ENCODE measurements at regions not wholly inside any gene's neighbourhood (a gene's known extent, or its start where the extent isn't known, plus 50 kb on each side); places are given as distances from the start of the nearest gene placed in this dataset.

DNA sequence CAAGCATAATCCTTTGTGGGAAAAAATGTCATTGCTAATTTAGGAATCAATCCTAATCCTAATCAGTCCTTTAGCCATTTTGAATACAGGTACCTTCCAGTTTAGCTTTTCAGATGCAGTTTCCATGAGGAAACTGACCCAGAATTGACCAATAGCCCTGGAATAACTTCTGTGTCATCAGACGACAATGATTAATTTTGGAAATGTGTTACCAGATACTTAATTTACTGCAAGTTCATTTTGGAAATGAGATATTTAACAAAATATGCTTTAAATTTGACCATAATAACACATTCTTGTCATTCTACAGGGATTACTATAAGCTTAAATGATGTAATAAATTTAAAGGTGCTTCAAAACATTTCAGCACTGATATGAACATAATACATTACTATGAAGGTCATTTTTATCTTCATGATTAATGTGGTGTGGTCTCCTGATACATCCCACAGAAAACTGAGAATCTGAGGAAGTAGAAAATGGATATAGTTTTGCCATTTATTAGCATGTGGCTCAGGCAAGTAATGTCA is 129.8 kb upstream of the SH3BP4 start:
- TF ChIP-seq, protein P1, sequence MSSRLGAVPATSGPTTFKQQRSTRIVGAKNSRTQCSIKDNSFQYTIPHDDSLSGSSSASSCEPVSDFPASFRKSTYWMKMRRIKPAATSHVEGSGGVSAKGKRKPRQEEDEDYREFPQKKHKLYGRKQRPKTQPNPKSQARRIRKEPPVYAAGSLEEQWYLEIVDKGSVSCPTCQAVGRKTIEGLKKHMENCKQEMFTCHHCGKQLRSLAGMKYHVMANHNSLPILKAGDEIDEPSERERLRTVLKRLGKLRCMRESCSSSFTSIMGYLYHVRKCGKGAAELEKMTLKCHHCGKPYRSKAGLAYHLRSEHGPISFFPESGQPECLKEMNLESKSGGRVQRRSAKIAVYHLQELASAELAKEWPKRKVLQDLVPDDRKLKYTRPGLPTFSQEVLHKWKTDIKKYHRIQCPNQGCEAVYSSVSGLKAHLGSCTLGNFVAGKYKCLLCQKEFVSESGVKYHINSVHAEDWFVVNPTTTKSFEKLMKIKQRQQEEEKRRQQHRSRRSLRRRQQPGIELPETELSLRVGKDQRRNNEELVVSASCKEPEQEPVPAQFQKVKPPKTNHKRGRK (CRISPR knock-in tag; IDR thresholded peaks at IDR 0.05; ENCODE audit: borderline replicate concordance): no peak
- TF ChIP-seq, protein P2, sequence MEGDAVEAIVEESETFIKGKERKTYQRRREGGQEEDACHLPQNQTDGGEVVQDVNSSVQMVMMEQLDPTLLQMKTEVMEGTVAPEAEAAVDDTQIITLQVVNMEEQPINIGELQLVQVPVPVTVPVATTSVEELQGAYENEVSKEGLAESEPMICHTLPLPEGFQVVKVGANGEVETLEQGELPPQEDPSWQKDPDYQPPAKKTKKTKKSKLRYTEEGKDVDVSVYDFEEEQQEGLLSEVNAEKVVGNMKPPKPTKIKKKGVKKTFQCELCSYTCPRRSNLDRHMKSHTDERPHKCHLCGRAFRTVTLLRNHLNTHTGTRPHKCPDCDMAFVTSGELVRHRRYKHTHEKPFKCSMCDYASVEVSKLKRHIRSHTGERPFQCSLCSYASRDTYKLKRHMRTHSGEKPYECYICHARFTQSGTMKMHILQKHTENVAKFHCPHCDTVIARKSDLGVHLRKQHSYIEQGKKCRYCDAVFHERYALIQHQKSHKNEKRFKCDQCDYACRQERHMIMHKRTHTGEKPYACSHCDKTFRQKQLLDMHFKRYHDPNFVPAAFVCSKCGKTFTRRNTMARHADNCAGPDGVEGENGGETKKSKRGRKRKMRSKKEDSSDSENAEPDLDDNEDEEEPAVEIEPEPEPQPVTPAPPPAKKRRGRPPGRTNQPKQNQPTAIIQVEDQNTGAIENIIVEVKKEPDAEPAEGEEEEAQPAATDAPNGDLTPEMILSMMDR (IDR thresholded peaks at IDR 0.05): no peak
- TF ChIP-seq, protein P3, sequence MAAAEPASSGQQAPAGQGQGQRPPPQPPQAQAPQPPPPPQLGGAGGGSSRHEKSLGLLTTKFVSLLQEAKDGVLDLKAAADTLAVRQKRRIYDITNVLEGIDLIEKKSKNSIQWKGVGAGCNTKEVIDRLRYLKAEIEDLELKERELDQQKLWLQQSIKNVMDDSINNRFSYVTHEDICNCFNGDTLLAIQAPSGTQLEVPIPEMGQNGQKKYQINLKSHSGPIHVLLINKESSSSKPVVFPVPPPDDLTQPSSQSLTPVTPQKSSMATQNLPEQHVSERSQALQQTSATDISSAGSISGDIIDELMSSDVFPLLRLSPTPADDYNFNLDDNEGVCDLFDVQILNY (CRISPR knock-in tag; IDR thresholded peaks at IDR 0.05): no peak
- no peak for TF ChIP-seq ESRRA (CRISPR knock-in tag; IDR thresholded peaks at IDR 0.05; ENCODE audit: borderline replicate concordance)

Data from WTC11 (cell line).